ENCODE measurements at regions not wholly inside any gene's neighbourhood (a gene's known extent, or its start where the extent isn't known, plus 50 kb on each side); places are given as distances from the start of the nearest gene placed in this dataset.

DNA sequence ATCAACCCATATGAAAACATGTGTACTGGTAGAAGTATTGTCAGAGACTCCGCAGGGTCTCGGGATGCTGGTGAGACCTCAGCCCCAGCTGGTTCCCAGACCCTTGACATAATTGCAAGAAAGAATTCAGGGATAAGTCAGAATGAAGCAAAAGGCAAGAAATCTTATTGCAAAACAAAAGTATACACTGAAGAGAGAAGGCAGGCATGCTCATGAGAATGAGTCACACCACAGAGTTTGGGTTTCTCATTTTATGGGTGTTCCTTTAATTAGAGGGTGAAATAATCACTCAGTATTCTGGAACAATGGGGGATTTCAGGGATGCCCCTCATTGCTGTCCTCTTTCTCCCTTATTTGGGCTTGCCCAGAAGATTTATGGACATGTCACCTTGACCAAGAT is 1423.8 kb upstream of the MIR17HG start:
- no peak overlapping the region for H3K27ac Mint-ChIP-seq
- no peak overlapping the region for H3K4me3 Mint-ChIP-seq
- H3K9me3 Mint-ChIP-seq = peaks cover 3 to 20% (median 10%) of the 10 kb centered on the region in 6 donors
- H3K4me1 Mint-ChIP-seq = no peaks in the 10 kb centered on the region
- no peak for DNase-seq
- no peaks in the 10 kb centered on the region for H3K36me3 Mint-ChIP-seq
- peaks cover 0 to 2% (median 0%) of the 10 kb centered on the region in 3 donors for H3K27me3 Mint-ChIP-seq (ENCODE audit: low read depth in 3 of 3)

DNA sequence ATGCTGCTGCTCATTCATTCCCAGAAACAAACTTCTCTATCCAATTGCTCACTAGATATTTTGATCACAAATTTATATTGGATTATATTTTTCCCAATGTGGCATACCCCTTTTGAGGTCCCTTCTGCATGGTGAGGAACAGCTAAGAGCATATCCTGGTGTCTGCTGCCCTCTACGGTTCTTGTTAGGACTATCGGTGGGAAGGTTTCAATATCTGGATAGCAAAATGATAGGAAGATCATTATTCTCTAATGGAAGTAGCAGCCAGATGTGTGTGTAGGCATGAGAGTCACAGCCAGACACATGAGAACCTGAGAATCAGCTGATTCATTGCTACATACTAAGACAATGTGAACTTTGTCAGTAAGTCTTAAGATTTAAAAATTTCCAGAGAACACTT is 1422.4 kb upstream of the MIR17HG start:
- Mint-ChIP-seq H3K27ac (no peak overlapping the region), H3K4me3 (no peak overlapping the region), H3K4me1 (no peaks in the 10 kb centered on the region), H3K36me3 (no peaks in the 10 kb centered on the region), H3K27me3 (ENCODE audit: low read depth in 3 of 3) (peaks cover 0 to 2% (median 0%) of the 10 kb centered on the region in 3 donors), H3K9me3 (peaks cover 3 to 24% (median 10%) of the 10 kb centered on the region in 6 donors)
- DNase-seq = no peak

DNA sequence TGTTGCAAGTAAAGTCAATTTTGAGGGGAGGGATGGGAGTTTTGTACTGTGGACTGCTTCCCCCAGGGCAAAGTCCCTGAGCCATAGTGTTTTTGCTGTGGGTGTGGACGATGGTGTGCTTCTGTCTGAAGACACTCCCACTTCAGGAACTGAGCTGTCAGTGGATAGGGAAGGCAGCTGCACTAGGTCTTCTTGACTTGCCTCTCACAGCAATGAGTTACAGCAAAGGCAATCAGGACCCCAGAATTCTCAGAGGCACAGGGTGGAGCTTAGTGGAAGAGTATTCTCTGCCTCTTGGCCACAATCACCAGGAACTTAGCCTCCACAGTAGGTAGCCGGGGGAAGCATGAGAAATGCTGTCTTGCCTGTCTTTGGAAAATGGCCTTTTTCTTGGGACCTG is 1416.6 kb upstream of the MIR17HG start:
- Mint-ChIP-seq H3K4me3 (no peak overlapping the region), H3K27me3 (ENCODE audit: low read depth in 3 of 3) (peaks cover 0 to 2% (median 0%) of the 10 kb centered on the region in 3 donors), H3K36me3 (no peaks in the 10 kb centered on the region), H3K4me1 (no peaks in the 10 kb centered on the region), H3K27ac (no peak overlapping the region), H3K9me3 (peaks cover 2 to 40% (median 27%) of the 10 kb centered on the region in 6 donors)
- no peak for DNase-seq

DNA sequence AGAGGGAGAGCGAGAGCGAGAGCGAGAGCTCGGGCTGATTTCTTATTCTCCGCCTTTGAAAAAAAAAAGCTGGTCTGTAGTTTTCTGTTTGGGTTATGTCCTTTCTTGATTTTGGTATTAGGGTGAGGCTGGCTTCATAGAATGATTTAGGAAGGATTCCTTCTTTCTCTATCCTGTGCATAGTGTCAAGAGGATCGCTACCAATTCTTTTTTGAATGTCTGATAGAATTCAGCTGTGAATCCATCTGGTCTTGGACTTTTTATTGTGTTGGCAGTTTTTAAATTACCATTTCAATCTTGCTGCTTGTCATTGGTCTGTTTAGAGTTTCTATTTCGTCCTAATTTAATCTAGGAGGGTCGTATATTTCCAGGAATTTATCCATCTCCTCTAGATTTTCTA is 1414.6 kb upstream of the MIR17HG start:
- no peak overlapping the region for H3K4me3 Mint-ChIP-seq
- H3K9me3 Mint-ChIP-seq = peaks cover 6 to 50% (median 34%) of the 10 kb centered on the region in 6 donors
- no peak overlapping the region for H3K27ac Mint-ChIP-seq
- H3K36me3 Mint-ChIP-seq = peaks cover 0 to 3% (median 0%) of the 10 kb centered on the region in 3 donors
- no peaks in the 10 kb centered on the region for H3K4me1 Mint-ChIP-seq
- H3K27me3 Mint-ChIP-seq (ENCODE audit: low read depth in 3 of 3) = peaks cover 0 to 4% (median 0%) of the 10 kb centered on the region in 3 donors
- no peak for DNase-seq

DNA sequence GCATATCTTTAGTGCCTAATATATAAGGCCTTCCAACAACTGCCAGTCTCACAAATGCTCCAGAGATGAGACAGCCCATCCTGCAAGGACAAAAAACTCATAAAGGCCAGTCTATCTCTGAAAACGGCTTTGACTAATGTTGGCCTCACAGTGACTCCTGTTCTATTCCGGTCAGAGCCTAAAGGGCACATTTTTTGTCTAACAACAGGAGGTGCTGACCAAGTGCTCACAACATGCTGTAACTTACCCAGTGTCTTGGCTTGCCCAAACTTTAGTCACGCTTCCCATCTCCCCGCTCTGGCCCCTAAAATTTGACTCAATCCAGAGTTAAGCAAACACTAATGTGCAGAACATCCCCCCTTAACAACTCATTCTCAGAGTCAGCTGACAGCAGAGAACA is 1411.2 kb upstream of the MIR17HG start:
- H3K36me3 Mint-ChIP-seq = peaks cover 0 to 3% (median 0%) of the 10 kb centered on the region in 3 donors
- no peak overlapping the region for H3K4me3 Mint-ChIP-seq
- no peak overlapping the region for H3K27ac Mint-ChIP-seq
- peaks cover 8 to 42% (median 30%) of the 10 kb centered on the region in 6 donors for H3K9me3 Mint-ChIP-seq
- no peak for DNase-seq
- H3K4me1 Mint-ChIP-seq = no peaks in the 10 kb centered on the region
- peaks cover 0 to 4% (median 0%) of the 10 kb centered on the region in 3 donors for H3K27me3 Mint-ChIP-seq (ENCODE audit: low read depth in 3 of 3)

DNA sequence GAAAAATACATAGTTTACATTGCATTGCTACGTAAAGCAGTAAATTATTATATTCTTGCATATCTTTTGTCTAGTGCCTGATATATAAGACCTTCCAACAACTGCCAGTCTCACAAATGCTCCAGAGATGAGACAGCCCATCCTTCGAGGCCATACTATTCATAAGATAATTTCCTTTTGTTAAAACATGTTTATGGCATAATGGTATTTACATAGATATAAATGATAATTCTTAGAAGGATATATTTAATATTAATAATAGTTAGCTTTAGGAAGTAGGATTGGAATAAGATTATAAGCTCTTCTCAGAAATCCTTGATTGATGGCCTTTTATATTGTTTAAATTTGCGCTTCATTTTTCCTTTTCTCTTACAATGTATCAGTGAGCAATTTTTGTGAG is 1410.1 kb upstream of the MIR17HG start:
- Mint-ChIP-seq H3K4me3 (no peak overlapping the region), H3K4me1 (no peaks in the 10 kb centered on the region), H3K9me3 (peaks cover 8 to 38% (median 29%) of the 10 kb centered on the region in 6 donors), H3K27ac (no peak overlapping the region), H3K27me3 (ENCODE audit: low read depth in 3 of 3) (peaks cover 0 to 4% (median 0%) of the 10 kb centered on the region in 3 donors), H3K36me3 (peaks cover 0 to 3% (median 0%) of the 10 kb centered on the region in 3 donors)
- DNase-seq = no peak

DNA sequence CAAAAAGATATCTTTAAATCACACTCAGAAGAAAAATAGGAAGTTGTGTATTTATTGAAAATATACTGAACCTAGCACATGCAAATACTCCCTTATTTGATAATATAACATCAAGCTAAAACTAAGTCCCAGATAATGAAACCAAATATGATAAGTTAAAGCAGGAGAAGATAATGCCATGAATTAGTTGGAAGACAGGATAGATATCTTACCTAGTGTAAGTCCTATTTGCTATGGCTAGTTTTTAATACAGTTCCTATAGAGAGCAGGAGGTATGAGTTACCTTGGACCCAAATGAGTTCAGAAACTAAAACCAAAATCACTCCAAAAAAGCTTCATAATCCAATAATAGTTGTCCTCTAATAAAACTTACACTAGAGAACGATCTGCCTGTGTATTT is 1407.1 kb upstream of the MIR17HG start:
- Mint-ChIP-seq H3K36me3 (peaks cover 0 to 3% (median 0%) of the 10 kb centered on the region in 3 donors), H3K9me3 (peaks cover 6 to 35% (median 18%) of the 10 kb centered on the region in 6 donors), H3K4me3 (no peak overlapping the region), H3K4me1 (no peaks in the 10 kb centered on the region), H3K27ac (no peak overlapping the region), H3K27me3 (ENCODE audit: low read depth in 3 of 3) (peaks cover 0 to 3% (median 0%) of the 10 kb centered on the region in 3 donors)
- no peak for DNase-seq

DNA sequence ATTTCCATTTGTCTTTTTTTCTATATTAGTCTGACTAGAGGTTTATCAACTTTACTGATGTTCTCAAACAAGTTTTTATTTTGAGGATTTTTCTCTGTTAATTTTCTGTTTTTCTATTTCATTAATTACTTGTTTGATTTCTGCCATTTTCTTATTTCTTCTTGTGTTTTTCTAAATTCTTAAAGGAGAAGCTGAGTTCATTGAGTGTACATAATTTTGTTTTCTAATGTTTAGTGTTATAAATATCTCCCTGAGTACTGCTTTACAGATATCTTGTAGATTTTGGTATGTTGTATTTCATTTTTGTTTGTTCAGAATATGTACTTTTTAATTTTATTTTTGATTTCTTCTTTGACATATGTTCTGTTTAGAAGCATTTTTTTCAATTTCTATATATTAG is 1404.3 kb upstream of the MIR17HG start:
- Mint-ChIP-seq H3K4me1 (no peaks in the 10 kb centered on the region), H3K4me3 (no peak overlapping the region), H3K27me3 (ENCODE audit: low read depth in 3 of 3) (no peaks in the 10 kb centered on the region), H3K9me3 (peaks cover 10 to 31% (median 22%) of the 10 kb centered on the region in 6 donors), H3K27ac (no peak overlapping the region), H3K36me3 (no peaks in the 10 kb centered on the region)
- no peak for DNase-seq

DNA sequence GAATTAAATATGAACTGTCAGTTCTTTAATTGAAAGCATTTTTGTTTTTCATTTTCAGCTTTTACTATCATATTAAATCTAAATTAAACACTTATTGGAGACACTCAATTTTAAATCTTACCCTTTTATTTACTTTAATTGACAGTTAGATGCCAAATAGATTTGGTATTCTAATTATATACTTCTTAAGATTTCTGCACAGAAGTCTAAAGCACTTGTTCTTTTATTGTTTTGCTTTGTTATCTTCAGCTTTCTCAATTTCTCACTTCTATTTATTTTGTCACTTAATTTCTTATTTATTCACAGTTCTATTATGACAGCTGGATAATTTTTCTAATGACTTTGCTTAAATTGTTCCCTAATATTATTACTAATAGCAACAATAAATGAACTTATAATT is 1397.3 kb upstream of the MIR17HG start:
- no peaks in the 10 kb centered on the region for H3K36me3 Mint-ChIP-seq
- peaks cover 3 to 43% (median 19%) of the 10 kb centered on the region in 6 donors for H3K9me3 Mint-ChIP-seq
- DNase-seq = no peak
- no peak overlapping the region for H3K27ac Mint-ChIP-seq
- H3K4me1 Mint-ChIP-seq = no peaks in the 10 kb centered on the region
- no peak overlapping the region for H3K4me3 Mint-ChIP-seq
- no peaks in the 10 kb centered on the region for H3K27me3 Mint-ChIP-seq (ENCODE audit: low read depth in 3 of 3)

DNA sequence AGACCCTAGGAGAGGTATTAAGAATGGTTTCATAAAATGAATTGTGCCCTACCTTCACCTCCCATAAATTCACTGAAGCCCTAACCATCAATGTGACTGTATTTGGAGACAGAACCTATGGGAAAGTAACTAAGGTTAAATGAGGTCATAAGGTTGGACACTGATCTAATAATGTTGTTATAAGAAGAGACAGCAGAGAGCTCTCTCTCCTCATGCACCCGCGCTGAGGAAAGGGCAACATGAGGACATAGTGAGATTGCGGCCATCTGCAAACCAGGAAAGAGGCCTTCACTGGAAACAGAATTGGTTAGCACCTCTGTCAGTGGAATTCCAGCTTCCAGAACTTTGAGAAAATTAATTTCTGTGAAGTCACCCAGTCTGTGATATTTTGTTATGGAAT is 1396.1 kb upstream of the MIR17HG start:
- Mint-ChIP-seq H3K9me3 (peaks cover 0 to 42% (median 13%) of the 10 kb centered on the region in 6 donors), H3K27me3 (ENCODE audit: low read depth in 3 of 3) (no peaks in the 10 kb centered on the region), H3K4me1 (no peaks in the 10 kb centered on the region), H3K4me3 (no peak overlapping the region), H3K36me3 (no peaks in the 10 kb centered on the region), H3K27ac (no peak overlapping the region)
- no peak for DNase-seq

DNA sequence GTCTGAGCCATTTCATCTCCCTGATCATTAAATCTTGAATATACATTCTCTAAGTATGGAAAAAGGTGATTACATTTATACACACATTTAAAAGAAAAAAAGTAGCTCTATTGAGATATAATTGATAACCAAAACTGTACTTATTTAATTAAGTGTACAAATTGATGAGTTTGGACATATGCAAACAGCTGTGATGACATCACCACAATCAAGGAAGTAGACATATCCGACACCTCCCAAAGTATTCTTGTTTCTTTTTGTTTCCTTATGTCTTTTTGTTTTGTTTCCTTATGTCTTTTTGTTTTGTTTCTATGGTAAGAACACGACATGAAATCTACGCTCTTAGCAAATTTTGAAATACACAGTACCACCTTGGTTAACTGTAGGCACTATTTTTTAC is 1393.9 kb upstream of the MIR17HG start:
- no peak for DNase-seq
- Mint-ChIP-seq H3K4me3 (no peak overlapping the region), H3K36me3 (no peaks in the 10 kb centered on the region), H3K4me1 (no peaks in the 10 kb centered on the region), H3K27me3 (ENCODE audit: low read depth in 3 of 3) (no peaks in the 10 kb centered on the region), H3K27ac (no peak overlapping the region), H3K9me3 (peaks cover 0 to 23% (median 5%) of the 10 kb centered on the region in 6 donors)

DNA sequence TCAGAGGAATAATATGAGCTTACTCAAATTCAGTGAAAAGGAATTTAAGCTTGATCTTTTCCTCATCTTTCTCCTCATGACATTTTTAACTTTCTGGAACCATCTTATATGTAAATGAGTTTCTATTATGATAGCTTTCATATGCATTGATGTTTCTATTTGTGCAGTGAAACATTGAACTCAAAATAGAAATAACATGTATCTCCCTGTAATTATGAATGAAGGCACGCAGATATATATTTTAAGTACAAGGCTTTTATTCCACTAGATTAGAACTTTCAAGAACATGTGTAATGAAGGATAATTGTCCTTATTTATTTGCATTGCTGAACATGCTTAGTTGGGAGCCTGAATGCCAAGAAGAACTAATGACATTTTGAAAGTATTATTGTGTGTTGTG is 1391.7 kb upstream of the MIR17HG start:
- H3K9me3 Mint-ChIP-seq = peaks cover 0 to 32% (median 7%) of the 10 kb centered on the region in 6 donors

DNA sequence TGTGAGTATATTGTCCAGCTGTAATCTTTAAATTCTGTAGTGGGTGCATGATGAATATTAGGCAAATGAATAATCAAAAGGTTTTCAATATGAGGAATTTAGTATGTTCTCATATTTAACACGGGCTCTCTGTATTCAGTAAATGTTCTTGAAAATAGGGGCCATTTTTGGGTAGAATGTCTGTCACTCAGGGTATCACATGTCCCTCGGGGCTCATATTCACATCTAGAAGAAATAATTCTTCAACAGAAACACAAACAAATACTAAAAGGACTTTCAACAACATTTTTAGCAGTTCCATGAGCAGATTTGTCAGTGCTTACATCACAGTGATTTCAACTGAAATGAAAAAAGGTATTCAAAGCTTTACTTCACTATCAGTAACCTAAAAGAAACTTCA is 1388.4 kb upstream of the MIR17HG start:
- DNase-seq = no peak
- Mint-ChIP-seq H3K4me3 (no peak overlapping the region), H3K4me1 (no peaks in the 10 kb centered on the region), H3K9me3 (peaks cover 4 to 37% (median 7%) of the 10 kb centered on the region in 6 donors), H3K27ac (no peak overlapping the region), H3K36me3 (no peaks in the 10 kb centered on the region), H3K27me3 (ENCODE audit: low read depth in 3 of 3) (no peaks in the 10 kb centered on the region)

More for the DNA sequence above, 1391.7 kb upstream of the MIR17HG start:
- H3K36me3 Mint-ChIP-seq = no peaks in the 10 kb centered on the region
- H3K4me1 Mint-ChIP-seq = no peaks in the 10 kb centered on the region
- H3K27ac Mint-ChIP-seq = no peak overlapping the region
- H3K27me3 Mint-ChIP-seq (ENCODE audit: low read depth in 3 of 3) = no peaks in the 10 kb centered on the region
- no peak overlapping the region for H3K4me3 Mint-ChIP-seq
- DNase-seq = no peak

DNA sequence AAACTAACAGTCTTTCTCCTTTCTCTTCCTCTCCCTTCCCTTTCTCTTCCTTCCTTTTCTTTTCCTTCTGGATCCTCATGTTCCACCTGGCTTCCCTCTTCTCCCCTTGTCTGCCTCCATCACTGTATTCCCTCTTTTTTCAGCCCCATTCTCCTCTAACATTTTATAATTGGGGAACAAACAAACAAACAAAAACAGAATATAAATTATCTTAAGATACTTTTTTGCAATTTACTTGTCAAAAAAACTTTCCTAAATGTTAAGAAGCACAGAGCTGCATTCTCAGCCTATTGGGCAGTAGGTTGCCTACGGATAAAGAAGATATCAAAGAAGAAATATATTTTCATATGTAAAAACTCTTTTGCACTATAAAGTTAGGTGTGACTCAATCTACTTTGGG is 1382.2 kb upstream of the MIR17HG start:
- H3K27me3 Mint-ChIP-seq (ENCODE audit: low read depth in 3 of 3) = peaks cover 0 to 1% (median 0%) of the 10 kb centered on the region in 3 donors
- H3K4me1 Mint-ChIP-seq = no peaks in the 10 kb centered on the region
- peaks cover 0 to 3% (median 0%) of the 10 kb centered on the region in 3 donors for H3K36me3 Mint-ChIP-seq
- DNase-seq = no peak
- peaks cover 5 to 60% (median 32%) of the 10 kb centered on the region in 6 donors for H3K9me3 Mint-ChIP-seq
- no peak overlapping the region for H3K27ac Mint-ChIP-seq
- no peak overlapping the region for H3K4me3 Mint-ChIP-seq

DNA sequence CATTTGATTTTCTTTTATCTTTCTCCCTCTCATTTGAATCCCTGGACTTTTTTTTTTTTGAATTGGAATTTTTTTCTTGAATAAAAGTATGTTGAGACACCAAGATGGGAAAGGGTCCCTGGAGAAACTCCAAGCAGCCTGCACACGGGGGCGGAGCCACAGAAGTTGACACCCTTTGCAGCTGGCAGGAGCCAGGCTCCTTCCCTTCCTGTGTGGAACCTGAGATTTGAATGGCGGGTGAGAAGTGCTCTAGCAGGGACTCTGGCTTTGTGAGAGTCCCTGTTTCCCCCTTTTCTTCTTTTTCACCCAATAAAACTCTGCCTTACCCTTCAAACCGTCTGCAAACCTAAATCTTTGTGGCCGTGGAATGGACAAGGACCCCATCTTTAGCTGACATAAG is 1381.0 kb upstream of the MIR17HG start:
- H3K27ac Mint-ChIP-seq = no peak overlapping the region
- peaks cover 0 to 3% (median 0%) of the 10 kb centered on the region in 3 donors for H3K36me3 Mint-ChIP-seq
- H3K4me3 Mint-ChIP-seq = no peak overlapping the region
- DNase-seq = no peak
- peaks cover 0 to 1% (median 0%) of the 10 kb centered on the region in 3 donors for H3K27me3 Mint-ChIP-seq (ENCODE audit: low read depth in 3 of 3)
- peaks cover 5 to 68% (median 40%) of the 10 kb centered on the region in 6 donors for H3K9me3 Mint-ChIP-seq
- H3K4me1 Mint-ChIP-seq = no peaks in the 10 kb centered on the region

Data from immature natural killer cell (primary cell).